DOHH2 (cell line): ENCODE measurements at regions not wholly inside any gene's neighbourhood (a gene's known extent, or its start where the extent isn't known, plus 50 kb on each side); places are given as distances from the start of the nearest gene placed in this dataset.

Experiments used
- H3F3A ChIP-seq: fragments of 200-600 bp; sonication (generic), shearing (Covaris generic); 2 replicates; pipeline ENCODE4 v1.6.0; 2016; ENCODE audit warnings: antibody characterized with exemption, mild to moderate bottlenecking; ENCODE audit not compliant: control insufficient read depth, insufficient read depth
- H3K27ac ChIP-seq: fragments of 200-600 bp; sonication (generic); 2 replicates; pipeline ENCODE4 v1.5.1; 2014; ENCODE audit warnings: low read depth, mild to moderate bottlenecking, low read length, moderate library complexity
- H3K27me3 ChIP-seq: fragments of 200-600 bp; sonication (generic); 2 replicates; pipeline ENCODE4 v1.6.1; 2014; ENCODE audit warnings: mild to moderate bottlenecking, low read length, mixed read lengths; ENCODE audit not compliant: control insufficient read depth
- H3K36me3 ChIP-seq: fragments of 200-600 bp; sonication (generic); 2 replicates; pipeline ENCODE4 v1.6.1; 2014; ENCODE audit warnings: mild to moderate bottlenecking, low read length, moderate library complexity, mixed read lengths; ENCODE audit not compliant: control insufficient read depth
- H3K4me1 ChIP-seq: fragments of 200-600 bp; sonication (generic); 2 replicates; pipeline ENCODE4 v1.6.1; 2014; ENCODE audit warnings: mild to moderate bottlenecking, low read length, mixed read lengths; ENCODE audit not compliant: control insufficient read depth
- H3K4me2 ChIP-seq: fragments of 200-600 bp; sonication (generic); 2 replicates; pipeline ENCODE4 v1.6.0; 2014; ENCODE audit warnings: mild to moderate bottlenecking, low read length, moderate library complexity
- H3K4me3 ChIP-seq: fragments of 200-600 bp; sonication (generic); 2 replicates; pipeline ENCODE4 v1.5.1; 2014; ENCODE audit warnings: mild to moderate bottlenecking, low read length, mixed read lengths
- H3K79me2 ChIP-seq: fragments of 200-600 bp; sonication (generic); 2 replicates; pipeline ENCODE4 v1.6.1; 2014; ENCODE audit warnings: mild to moderate bottlenecking, low read length, mixed read lengths; ENCODE audit not compliant: control insufficient read depth
- H3K9me2 ChIP-seq: fragments of 200-600 bp; sonication (generic); replicated peaks from 2 replicates; pipeline ENCODE4 v1.6.1; 2014; ENCODE audit warnings: mild to moderate bottlenecking, low read length, mixed read lengths; ENCODE audit not compliant: control insufficient read depth
- H3K9me3 ChIP-seq: fragments of 200-600 bp; sonication (generic); 2 replicates; pipeline ENCODE4 v1.6.1; 2014; ENCODE audit warnings: antibody characterized with exemption, low read length, mixed read lengths; ENCODE audit not compliant: control insufficient read depth, insufficient read depth
- H4K20me1 ChIP-seq: fragments of 200-600 bp; sonication (generic); 2 replicates; pipeline ENCODE4 v1.6.0; 2014; ENCODE audit warnings: low read depth, mild to moderate bottlenecking, antibody characterized with exemption, low read length, moderate library complexity; ENCODE audit not compliant: control insufficient read depth, insufficient read depth
- CTCF ChIP-seq: fragments of 200-600 bp; sonication (generic); IDR thresholded peaks from one replicate; pipeline ENCODE4 v1.5.1; 2014; ENCODE audit warnings: antibody characterized with exemption, mild to moderate bottlenecking, low read depth, low read length; ENCODE audit not compliant: poor library complexity, severe bottlenecking
- EZH2phosphoT487 ChIP-seq: fragments of 200-600 bp; sonication (generic); IDR thresholded peaks from 2 replicates; pipeline ENCODE4 v1.6.1; 2017; ENCODE audit warnings: borderline replicate concordance, mild to moderate bottlenecking, antibody characterized with exemption, low read length, moderate library complexity, mixed read lengths

- Histone ChIP-seq H3F3A (no peaks in the 10 kb centered on the region), H3K4me3 (no peak overlapping the region), H3K27ac (no peak overlapping the region), H3K4me1 (no peaks in the 10 kb centered on the region), H3K27me3 (no peaks in the 10 kb centered on the region), H4K20me1 (no peaks in the 10 kb centered on the region), H3K9me3 (no peaks in the 10 kb centered on the region), H3K36me3 (no peaks in the 10 kb centered on the region), H3K9me2 (no peaks in the 10 kb centered on the region), H3K79me2 (no peaks in the 10 kb centered on the region), H3K4me2 (no peak overlapping the region)
- TF ChIP-seq CTCF (no peak), EZH2phosphoT487 (no peak)
Observed at GRCh38 chr2:195017890-195018289, 639.1 kb upstream of the SLC39A10 start.

GRCh38 chr2:195016841-195017240 is 640.2 kb upstream of the SLC39A10 start:
- Histone ChIP-seq H4K20me1 (no peaks in the 10 kb centered on the region), H3F3A (no peaks in the 10 kb centered on the region), H3K27ac (no peak overlapping the region), H3K4me2 (no peak overlapping the region), H3K9me3 (no peaks in the 10 kb centered on the region), H3K4me1 (no peaks in the 10 kb centered on the region), H3K79me2 (no peaks in the 10 kb centered on the region), H3K9me2 (no peaks in the 10 kb centered on the region), H3K4me3 (no peak overlapping the region), H3K27me3 (no peaks in the 10 kb centered on the region), H3K36me3 (no peaks in the 10 kb centered on the region)
- TF ChIP-seq EZH2phosphoT487 (no peak), CTCF (no peak)

GRCh38 chr2:195009202-195009601 is 647.8 kb upstream of the SLC39A10 start:
- no peaks in the 10 kb centered on the region for H3K9me2 ChIP-seq
- H4K20me1 ChIP-seq = no peaks in the 10 kb centered on the region
- H3K36me3 ChIP-seq = no peaks in the 10 kb centered on the region
- no peaks in the 10 kb centered on the region for H3K27me3 ChIP-seq
- H3K4me3 ChIP-seq = no peak overlapping the region
- no peaks in the 10 kb centered on the region for H3K4me1 ChIP-seq
- no peaks in the 10 kb centered on the region for H3K79me2 ChIP-seq
- no peaks in the 10 kb centered on the region for H3K9me3 ChIP-seq
- TF ChIP-seq CTCF = no peak
- TF ChIP-seq EZH2phosphoT487 = no peak
- no peak overlapping the region for H3K27ac ChIP-seq
- H3K4me2 ChIP-seq = no peak overlapping the region
- no peaks in the 10 kb centered on the region for H3F3A ChIP-seq

- Histone ChIP-seq H3K9me3 (no peaks in the 10 kb centered on the region), H3K79me2 (no peaks in the 10 kb centered on the region), H3K4me1 (no peaks in the 10 kb centered on the region), H4K20me1 (no peaks in the 10 kb centered on the region), H3K4me3 (no peak overlapping the region), H3K27me3 (no peaks in the 10 kb centered on the region), H3F3A (no peaks in the 10 kb centered on the region), H3K36me3 (no peaks in the 10 kb centered on the region), H3K4me2 (no peak overlapping the region), H3K27ac (no peak overlapping the region), H3K9me2 (no peaks in the 10 kb centered on the region; the same call in 1 of the 2 replicates)
- TF ChIP-seq EZH2phosphoT487 (no peak), CTCF (no peak)
Observed at GRCh38 chr2:195006856-195007255, 650.2 kb upstream of the SLC39A10 start.
